SK-N-SH (cell line): ENCODE measurements at regions not wholly inside any gene's neighbourhood (a gene's known extent, or its start where the extent isn't known, plus 50 kb on each side); places are given as distances from the start of the nearest gene placed in this dataset.

Source experiments
- CTCF ChIA-PET: fragments of 300-600, 350-600 bp; formaldehyde crosslinking; extraction: SDS; loops from one replicate; lab custom pipeline; 2021; lab: Yijun Ruan, JAX
- POLR2A ChIA-PET: fragments of 350-600 bp; sonication (Branson Sonifier 250); formaldehyde crosslinking; extraction: SDS; loops from one replicate; lab custom pipeline; 2020; ENCODE audit warnings: antibody characterized with exemption, inconsistent platforms; lab: Yijun Ruan, JAX
- DNase-seq: peaks from one replicate; pipeline ENCODE4 v3.0.0; 2012
- H2AFZ ChIP-seq: fragments of 200-600 bp; sonication (generic); 2 replicates; pipeline ENCODE4 v1.8.1; 2016; ENCODE audit warnings: antibody characterized with exemption, mild to moderate bottlenecking, low read depth
- H3F3A ChIP-seq: fragments of 200-600 bp; sonication (generic); replicated peaks from 2 replicates; pipeline ENCODE3; 2016; ENCODE audit warnings: antibody characterized with exemption, mild to moderate bottlenecking; ENCODE audit not compliant: insufficient read depth
- H3K27ac ChIP-seq, 2 experiments: fragments of 200-500 bp in 1 of 2; fragments of 200-600 bp in 1 of 2; sonication (Bioruptor generic) in 1 of 2; sonication (generic), shearing (Covaris generic) in 1 of 2; 2 replicates each; pipeline versions ENCODE4 v1.5.1 to v1.6.1; 2014 to 2016; ENCODE audit warnings: low read depth in 2 of 2, inconsistent platforms in 1 of 2, low read length in 1 of 2, mild to moderate bottlenecking in 1 of 2, mixed read lengths in 1 of 2
- H3K27me3 ChIP-seq: fragments of 200-600 bp; sonication (generic), shearing (Covaris generic); 2 replicates; pipeline ENCODE4 v1.6.1; 2016; ENCODE audit warnings: mixed run types; ENCODE audit not compliant: insufficient read depth
- H3K36me3 ChIP-seq, 2 experiments: fragments of 200-500 bp in 1 of 2; fragments of 200-600 bp in 1 of 2; sonication (Bioruptor generic) in 1 of 2; sonication (generic) in 1 of 2; replicated peaks in 1 of 2; 2 replicates each; pipeline versions ENCODE3 to v1.5.1; 2014 to 2016; ENCODE audit warnings: low read length in 1 of 2, mild to moderate bottlenecking in 1 of 2; ENCODE audit not compliant: insufficient read depth in 2 of 2, control insufficient read depth in 1 of 2
- H3K4me1 ChIP-seq, 2 experiments: fragments of 200-500 bp in 1 of 2; fragments of 200-600 bp in 1 of 2; sonication (Bioruptor generic) in 1 of 2; sonication (generic), shearing (Covaris generic) in 1 of 2; 2 replicates each; pipeline versions ENCODE4 v1.5.1 to v1.6.1; 2014 to 2016; ENCODE audit warnings: low read depth in 1 of 2, low read length in 1 of 2, mixed run types in 1 of 2; ENCODE audit not compliant: insufficient read depth in 2 of 2, control insufficient read depth in 1 of 2
- H3K4me2 ChIP-seq: fragments of 200-600 bp; sonication (generic), shearing (Covaris generic); 2 replicates; pipeline ENCODE4 v1.6.1; 2017; ENCODE audit warnings: mixed run types
- H3K4me3 ChIP-seq, 2 experiments: fragments of 200-500 bp in 1 of 2; fragments of 200-600 bp in 1 of 2; sonication (Bioruptor generic) in 1 of 2; sonication (generic), shearing (Covaris generic) in 1 of 2; 2 replicates each; pipeline versions ENCODE4 v1.5.1 to v1.8.1; 2014 to 2016; ENCODE audit warnings: low read depth in 2 of 2, inconsistent platforms in 1 of 2, low read length in 1 of 2, mild to moderate bottlenecking in 1 of 2, mixed read lengths in 1 of 2, moderate library complexity in 1 of 2
- H3K79me2 ChIP-seq: fragments of 200-600 bp; sonication (generic); 2 replicates; pipeline ENCODE4 v1.8.1; 2017; ENCODE audit warnings: mild to moderate bottlenecking; ENCODE audit not compliant: insufficient read depth
- H3K9ac ChIP-seq: fragments of 200-600 bp; sonication (generic); 2 replicates; pipeline ENCODE4 v1.6.1; 2017; ENCODE audit warnings: mixed run types
- H3K9me2 ChIP-seq: fragments of 200-600 bp; sonication (generic); 2 replicates; pipeline ENCODE4 v1.6.1; 2017; ENCODE audit warnings: mixed run types
- H3K9me3 ChIP-seq: fragments of 200-600 bp; sonication (generic); 2 replicates; pipeline ENCODE4 v1.6.1; 2017; ENCODE audit warnings: mixed run types, mild to moderate bottlenecking, moderate library complexity
- H4K20me1 ChIP-seq: fragments of 200-600 bp; sonication (generic); 2 replicates; pipeline ENCODE4 v1.6.1; 2017; ENCODE audit warnings: mild to moderate bottlenecking, mixed run types; ENCODE audit not compliant: insufficient read depth
- ELF1 ChIP-seq: IDR thresholded peaks from 2 replicates; pipeline ENCODE4 v1.4.0; 2012
- EP300 ChIP-seq, 2 experiments: IDR thresholded peaks; 2 replicates each; pipeline versions ENCODE4 v1.4.0 to v1.6.1; 2012; ENCODE audit warnings: borderline replicate concordance in 1 of 2, low read depth in 1 of 2, low read length in 1 of 2
- EZH2phosphoT487 ChIP-seq: fragments of 200-600 bp; sonication (generic); IDR thresholded peaks from 2 replicates; pipeline ENCODE4 v1.6.1; 2017; ENCODE audit warnings: low read depth, mixed run types, mild to moderate bottlenecking, antibody characterized with exemption, moderate library complexity, borderline replicate concordance
- FOXM1 ChIP-seq: IDR thresholded peaks from 2 replicates; pipeline ENCODE4 v1.4.0; 2012; ENCODE audit warnings: low read depth, mild to moderate bottlenecking
- GABPA ChIP-seq: IDR thresholded peaks from 2 replicates; pipeline ENCODE4 v1.4.0; 2012; ENCODE audit warnings: low read depth, mild to moderate bottlenecking
- JUND ChIP-seq: IDR thresholded peaks from 2 replicates; pipeline ENCODE4 v1.4.0; 2012
- MXI1 ChIP-seq: IDR thresholded peaks from 2 replicates; pipeline ENCODE4 v1.6.1; 2012; ENCODE audit warnings: mild to moderate bottlenecking, low read depth, low read length, improper control_type of control experiment
- NFIC ChIP-seq: IDR thresholded peaks from 2 replicates; pipeline ENCODE4 v1.4.0; 2012; ENCODE audit warnings: borderline replicate concordance
- NRF1 ChIP-seq: IDR thresholded peaks from 2 replicates; pipeline ENCODE4 v1.6.1; 2012; ENCODE audit warnings: low read depth, mild to moderate bottlenecking, low read length
- POLR2AphosphoS5 ChIP-seq: IDR thresholded peaks from 2 replicates; pipeline ENCODE4 v1.6.1; 2012; ENCODE audit warnings: low read depth, low read length
- RAD21 ChIP-seq: IDR thresholded peaks from 2 replicates; pipeline ENCODE4 v1.6.1; 2012; ENCODE audit warnings: mild to moderate bottlenecking, low read length
- RFX5 ChIP-seq: IDR thresholded peaks from 2 replicates; pipeline ENCODE4 v1.6.1; 2012; ENCODE audit warnings: mild to moderate bottlenecking, improper control_type of control experiment, low read length
- RXRA ChIP-seq: IDR thresholded peaks from 2 replicates; pipeline ENCODE4 v1.4.0; 2012; ENCODE audit warnings: low read depth, mild to moderate bottlenecking, borderline replicate concordance
- SIN3A ChIP-seq: IDR thresholded peaks from 2 replicates; pipeline ENCODE4 v1.6.1; 2012; ENCODE audit warnings: low read depth, mild to moderate bottlenecking, low read length, moderate library complexity, borderline replicate concordance
- SMC3 ChIP-seq: IDR thresholded peaks from 2 replicates; pipeline ENCODE4 v1.6.1; 2012; ENCODE audit warnings: low read depth, low read length, improper control_type of control experiment
- TAF1 ChIP-seq: IDR thresholded peaks from 2 replicates; pipeline ENCODE4 v1.6.1; 2012; ENCODE audit warnings: low read depth, mild to moderate bottlenecking, low read length, moderate library complexity, borderline replicate concordance
- TCF12 ChIP-seq: IDR thresholded peaks from 2 replicates; pipeline ENCODE4 v1.4.0; 2012
- TEAD4 ChIP-seq: IDR thresholded peaks from 2 replicates; pipeline ENCODE4 v1.4.0; 2012; ENCODE audit warnings: mild to moderate bottlenecking, borderline replicate concordance; ENCODE audit not compliant: insufficient read depth
- YY1 ChIP-seq: IDR thresholded peaks from 2 replicates; pipeline ENCODE4 v1.4.0; 2012; ENCODE audit warnings: low read depth, mild to moderate bottlenecking
- WGBS: methylation state at CpG from one replicate; pipeline ENCODE4 v1.1.6; 2017; ENCODE audit warnings: low lambda C conversion rate; 5-methylcytosine and 5-hydroxymethylcytosine counted together
- TF ChIP-seq, protein P1 (sequence below): IDR thresholded peaks from 2 replicates; pipeline ENCODE4; 2012
- TF ChIP-seq, protein P2 (sequence below): fragments of 150-350 bp; IDR thresholded peaks from 2 replicates; pipeline ENCODE4 v1.6.1; 2016; ENCODE audit warnings: mild to moderate bottlenecking, low read depth, low read length
- TF ChIP-seq, protein P3 (sequence below): IDR thresholded peaks from 2 replicates; pipeline ENCODE4 v1.4.0; 2012; ENCODE audit warnings: low read depth
- TF ChIP-seq, protein P4 (sequence below): IDR thresholded peaks from 2 replicates; pipeline ENCODE4 v1.6.1; 2012; ENCODE audit warnings: mild to moderate bottlenecking, low read depth, low read length, moderate library complexity

DNA sequence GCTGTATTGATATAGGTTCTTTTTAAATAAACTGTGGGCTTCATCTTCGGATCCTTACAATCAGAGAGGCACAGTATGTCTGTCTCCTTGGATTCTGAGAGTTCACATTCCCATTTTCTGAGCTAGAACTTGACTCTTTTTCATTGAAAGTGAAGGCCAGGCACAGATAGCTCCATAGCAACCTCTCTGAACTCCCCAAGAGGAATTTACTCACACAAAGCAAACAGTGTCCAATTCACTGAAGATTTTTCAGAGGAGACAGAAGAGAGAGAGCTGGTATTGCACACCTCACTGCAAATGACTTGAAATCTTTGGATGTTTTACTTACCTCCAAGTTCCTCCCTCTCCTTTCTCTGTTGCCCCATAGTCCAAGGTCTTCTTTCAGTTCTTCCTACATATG lies 130.9 kb upstream of the CASK start:
- Histone ChIP-seq H3K27me3 (no peaks in the 10 kb centered on the region), H3K9me3 (no peaks in the 10 kb centered on the region), H3K4me3 (no peak overlapping the region), H4K20me1 (no peaks in the 10 kb centered on the region), H3K79me2 (no peaks in the 10 kb centered on the region), H3K36me3 (no peaks in the 10 kb centered on the region), H3K27ac (no peak overlapping the region), H3F3A (no peaks in the 10 kb centered on the region), H3K9me2 (no peaks in the 10 kb centered on the region), H3K4me1 (no peaks in the 10 kb centered on the region), H3K9ac (no peak overlapping the region), H2AFZ (no peak overlapping the region), H3K4me2 (no peak overlapping the region)
- CTCF ChIA-PET: no interaction called here
- 0% methylated on average over 1 of the region's 1 CpG for WGBS
- TF ChIP-seq POLR2AphosphoS5 (no peak), NRF1 (no peak), GABPA (no peak), SIN3A (no peak), TAF1 (no peak), EZH2phosphoT487 (no peak), TCF12 (no peak), YY1 (no peak), NFIC (no peak), JUND (no peak), RFX5 (no peak)
- TF ChIP-seq, protein P1, sequence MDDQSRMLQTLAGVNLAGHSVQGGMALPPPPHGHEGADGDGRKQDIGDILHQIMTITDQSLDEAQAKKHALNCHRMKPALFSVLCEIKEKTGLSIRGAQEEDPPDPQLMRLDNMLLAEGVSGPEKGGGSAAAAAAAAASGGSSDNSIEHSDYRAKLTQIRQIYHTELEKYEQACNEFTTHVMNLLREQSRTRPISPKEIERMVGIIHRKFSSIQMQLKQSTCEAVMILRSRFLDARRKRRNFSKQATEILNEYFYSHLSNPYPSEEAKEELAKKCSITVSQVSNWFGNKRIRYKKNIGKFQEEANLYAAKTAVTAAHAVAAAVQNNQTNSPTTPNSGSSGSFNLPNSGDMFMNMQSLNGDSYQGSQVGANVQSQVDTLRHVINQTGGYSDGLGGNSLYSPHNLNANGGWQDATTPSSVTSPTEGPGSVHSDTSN: no peak
- TF ChIP-seq, protein P2, sequence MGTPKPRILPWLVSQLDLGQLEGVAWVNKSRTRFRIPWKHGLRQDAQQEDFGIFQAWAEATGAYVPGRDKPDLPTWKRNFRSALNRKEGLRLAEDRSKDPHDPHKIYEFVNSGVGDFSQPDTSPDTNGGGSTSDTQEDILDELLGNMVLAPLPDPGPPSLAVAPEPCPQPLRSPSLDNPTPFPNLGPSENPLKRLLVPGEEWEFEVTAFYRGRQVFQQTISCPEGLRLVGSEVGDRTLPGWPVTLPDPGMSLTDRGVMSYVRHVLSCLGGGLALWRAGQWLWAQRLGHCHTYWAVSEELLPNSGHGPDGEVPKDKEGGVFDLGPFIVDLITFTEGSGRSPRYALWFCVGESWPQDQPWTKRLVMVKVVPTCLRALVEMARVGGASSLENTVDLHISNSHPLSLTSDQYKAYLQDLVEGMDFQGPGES: no peak
- TF ChIP-seq, protein P3, sequence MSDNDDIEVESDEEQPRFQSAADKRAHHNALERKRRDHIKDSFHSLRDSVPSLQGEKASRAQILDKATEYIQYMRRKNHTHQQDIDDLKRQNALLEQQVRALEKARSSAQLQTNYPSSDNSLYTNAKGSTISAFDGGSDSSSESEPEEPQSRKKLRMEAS: no peak
- DNase-seq: no peak
- POLR2A ChIA-PET: no interaction called here

DNA sequence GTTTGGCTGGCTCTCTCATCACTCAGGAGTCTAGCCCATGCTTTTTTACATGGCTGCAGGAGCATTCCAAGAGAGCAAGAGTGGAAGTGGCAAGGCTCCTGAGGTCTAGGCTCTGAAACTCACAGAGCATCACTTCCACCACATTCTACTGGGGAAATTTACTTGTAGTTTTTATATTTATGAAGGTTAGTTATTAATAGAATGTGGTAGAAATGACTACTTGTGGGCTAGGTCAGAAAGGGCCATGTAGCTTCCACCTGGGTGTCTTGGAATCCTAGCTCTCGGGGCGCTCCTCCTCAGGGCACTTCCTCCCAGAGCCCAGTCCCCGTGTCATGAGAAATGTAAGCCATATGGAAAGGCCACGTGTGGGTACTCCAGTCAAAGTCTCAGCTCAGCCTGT lies 127.0 kb upstream of the CASK start:
- no peak overlapping the region for H3K9ac ChIP-seq
- WGBS: no CpG with 5 or more reads among the region's 4 CpGs
- H3K4me1 ChIP-seq: no peaks in the 10 kb centered on the region
- TF ChIP-seq MXI1 (no peak), EP300 (IDR thresholded peaks at IDR 0.05; ENCODE audit: borderline replicate concordance in 1 of 2, low read depth in 1 of 2, low read length in 1 of 2) (no peak), NRF1 (no peak), POLR2AphosphoS5 (no peak), TEAD4 (no peak), NFIC (no peak), SMC3 (no peak), SIN3A (no peak), ELF1 (no peak), FOXM1 (no peak), RXRA (no peak), YY1 (no peak), RAD21 (no peak)
- TF ChIP-seq, protein P2: no peak
- TF ChIP-seq, protein P4, sequence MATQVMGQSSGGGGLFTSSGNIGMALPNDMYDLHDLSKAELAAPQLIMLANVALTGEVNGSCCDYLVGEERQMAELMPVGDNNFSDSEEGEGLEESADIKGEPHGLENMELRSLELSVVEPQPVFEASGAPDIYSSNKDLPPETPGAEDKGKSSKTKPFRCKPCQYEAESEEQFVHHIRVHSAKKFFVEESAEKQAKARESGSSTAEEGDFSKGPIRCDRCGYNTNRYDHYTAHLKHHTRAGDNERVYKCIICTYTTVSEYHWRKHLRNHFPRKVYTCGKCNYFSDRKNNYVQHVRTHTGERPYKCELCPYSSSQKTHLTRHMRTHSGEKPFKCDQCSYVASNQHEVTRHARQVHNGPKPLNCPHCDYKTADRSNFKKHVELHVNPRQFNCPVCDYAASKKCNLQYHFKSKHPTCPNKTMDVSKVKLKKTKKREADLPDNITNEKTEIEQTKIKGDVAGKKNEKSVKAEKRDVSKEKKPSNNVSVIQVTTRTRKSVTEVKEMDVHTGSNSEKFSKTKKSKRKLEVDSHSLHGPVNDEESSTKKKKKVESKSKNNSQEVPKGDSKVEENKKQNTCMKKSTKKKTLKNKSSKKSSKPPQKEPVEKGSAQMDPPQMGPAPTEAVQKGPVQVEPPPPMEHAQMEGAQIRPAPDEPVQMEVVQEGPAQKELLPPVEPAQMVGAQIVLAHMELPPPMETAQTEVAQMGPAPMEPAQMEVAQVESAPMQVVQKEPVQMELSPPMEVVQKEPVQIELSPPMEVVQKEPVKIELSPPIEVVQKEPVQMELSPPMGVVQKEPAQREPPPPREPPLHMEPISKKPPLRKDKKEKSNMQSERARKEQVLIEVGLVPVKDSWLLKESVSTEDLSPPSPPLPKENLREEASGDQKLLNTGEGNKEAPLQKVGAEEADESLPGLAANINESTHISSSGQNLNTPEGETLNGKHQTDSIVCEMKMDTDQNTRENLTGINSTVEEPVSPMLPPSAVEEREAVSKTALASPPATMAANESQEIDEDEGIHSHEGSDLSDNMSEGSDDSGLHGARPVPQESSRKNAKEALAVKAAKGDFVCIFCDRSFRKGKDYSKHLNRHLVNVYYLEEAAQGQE: no peak

More for the DNA sequence above, 127.0 kb upstream of the CASK start:
- Histone ChIP-seq H2AFZ (no peak overlapping the region), H4K20me1 (no peaks in the 10 kb centered on the region), H3K9me2 (no peaks in the 10 kb centered on the region), H3K27ac (no peak overlapping the region), H3F3A (no peaks in the 10 kb centered on the region), H3K79me2 (no peaks in the 10 kb centered on the region), H3K4me3 (no peak overlapping the region), H3K36me3 (no peaks in the 10 kb centered on the region), H3K4me2 (no peak overlapping the region), H3K27me3 (no peaks in the 10 kb centered on the region), H3K9me3 (no peaks in the 10 kb centered on the region)
- DNase-seq: no peak
- CTCF ChIA-PET: no interaction called here
- POLR2A ChIA-PET: no interaction called here
